ENCODE measurements at regions not wholly inside any gene's neighbourhood (a gene's known extent, or its start where the extent isn't known, plus 50 kb on each side); places are given as distances from the start of the nearest gene placed in this dataset.

DNA sequence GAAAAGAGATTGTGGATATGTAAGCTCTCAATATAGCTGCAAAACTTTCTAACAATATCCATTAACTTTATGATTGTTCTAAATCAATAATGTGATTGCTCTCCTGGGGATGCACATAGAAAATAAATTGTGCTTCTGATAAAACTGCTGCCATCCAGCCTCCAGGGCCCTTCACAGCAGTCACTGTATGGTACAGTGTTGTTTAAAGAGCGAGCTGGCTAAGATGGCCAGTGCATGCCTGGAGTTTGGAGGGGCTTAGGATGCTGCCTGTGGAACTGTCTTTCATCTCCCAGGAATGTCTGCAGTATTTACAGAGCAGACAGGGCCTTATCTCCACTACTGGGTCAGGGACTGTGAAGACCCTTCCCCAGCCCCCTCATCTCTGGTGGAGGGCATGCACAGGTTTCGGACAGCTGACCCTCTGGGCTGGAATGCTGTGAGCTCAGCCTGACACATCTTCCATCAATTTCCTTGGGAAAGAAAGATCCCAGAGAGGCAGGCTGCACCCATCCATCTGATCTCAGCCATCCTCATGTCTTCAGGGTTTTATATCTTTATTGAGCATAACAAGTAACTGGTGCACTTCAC is 137.0 kb downstream of the PLPP3 start:
- no peak for DNase-seq (ENCODE audit: low read depth)

DNA sequence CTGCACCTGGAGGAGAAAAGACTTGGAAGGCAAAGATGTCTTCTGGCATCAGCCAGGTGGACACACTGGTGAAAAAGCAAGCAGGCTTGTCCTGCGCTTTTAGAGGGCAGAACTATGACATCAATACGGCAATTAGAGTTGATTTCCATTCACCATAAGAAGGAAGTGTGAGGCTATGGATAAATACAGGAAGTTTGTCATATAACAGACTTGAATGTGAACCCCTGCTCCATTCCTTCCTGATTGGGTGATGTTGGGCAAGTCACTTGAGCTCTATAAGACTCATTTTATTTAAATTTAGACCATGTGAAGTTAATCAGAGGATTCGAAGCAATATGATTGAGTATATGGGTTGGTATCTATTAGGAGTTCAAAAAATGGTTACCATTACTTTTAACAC is 137.8 kb downstream of the PLPP3 start:
- no peak for DNase-seq (ENCODE audit: low read depth)

DNA sequence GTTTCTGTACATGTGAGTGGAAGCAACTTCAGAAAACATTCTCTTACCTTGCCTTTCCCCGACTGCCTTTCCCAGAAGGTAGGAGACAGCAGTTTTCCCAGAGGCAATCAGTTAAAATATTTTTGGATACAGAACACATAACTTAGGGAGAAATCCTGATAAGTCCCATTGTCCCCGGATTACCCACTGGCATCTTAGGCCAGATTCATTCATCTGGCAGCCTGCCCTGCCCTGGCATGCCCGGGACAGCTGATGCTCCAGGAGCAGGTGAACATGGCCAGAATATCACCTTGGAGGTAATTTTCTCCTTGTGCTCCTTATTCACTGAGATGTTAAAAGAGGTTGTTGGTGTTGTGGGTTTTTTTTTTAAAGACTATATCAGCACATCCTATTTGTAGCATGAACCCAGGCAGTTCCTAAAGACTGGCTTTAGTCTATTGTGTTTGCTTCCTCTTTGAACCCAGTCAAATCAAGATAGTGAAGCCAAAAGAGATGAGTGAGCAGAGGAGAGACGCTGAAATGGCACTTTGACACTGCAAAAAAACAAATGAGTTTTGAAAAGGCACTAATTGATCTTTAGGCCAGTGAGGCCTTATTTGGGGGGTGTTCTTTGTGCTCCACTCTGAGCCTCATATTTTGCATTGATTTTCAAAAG is 139.6 kb downstream of the PLPP3 start:
- DNase-seq (ENCODE audit: low read depth): no peak

DNA sequence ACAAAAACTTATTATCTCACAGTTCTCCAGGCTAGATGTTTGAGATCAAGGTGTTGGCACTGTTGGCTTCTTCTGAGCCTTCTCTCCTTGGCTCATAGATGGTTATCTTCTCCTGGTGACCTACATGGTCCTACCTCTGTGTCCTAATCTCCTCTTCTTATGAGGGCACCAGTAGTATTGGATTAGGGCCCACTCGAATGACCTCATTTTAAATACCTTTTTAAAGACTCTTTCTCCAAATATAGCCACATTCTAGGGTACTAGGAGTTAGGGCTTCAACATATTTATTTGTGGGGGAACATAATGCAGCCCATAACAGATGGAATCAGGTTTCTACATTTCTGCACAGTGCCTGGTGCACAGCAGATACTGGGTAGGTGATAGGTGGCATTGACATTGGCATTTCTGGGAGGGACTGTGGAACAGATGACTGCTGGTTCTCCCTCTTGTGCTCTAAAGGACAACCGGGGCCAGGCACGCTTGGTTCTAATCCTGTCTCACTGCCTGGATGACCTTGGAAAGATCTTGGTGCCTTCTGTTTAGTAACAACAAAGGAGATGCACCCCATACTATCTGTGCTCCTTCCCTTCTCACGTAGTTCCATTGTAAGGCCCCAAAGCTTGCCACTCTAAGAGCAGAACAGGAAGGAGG is 140.3 kb downstream of the PLPP3 start:
- no peak for DNase-seq (ENCODE audit: low read depth)

DNA sequence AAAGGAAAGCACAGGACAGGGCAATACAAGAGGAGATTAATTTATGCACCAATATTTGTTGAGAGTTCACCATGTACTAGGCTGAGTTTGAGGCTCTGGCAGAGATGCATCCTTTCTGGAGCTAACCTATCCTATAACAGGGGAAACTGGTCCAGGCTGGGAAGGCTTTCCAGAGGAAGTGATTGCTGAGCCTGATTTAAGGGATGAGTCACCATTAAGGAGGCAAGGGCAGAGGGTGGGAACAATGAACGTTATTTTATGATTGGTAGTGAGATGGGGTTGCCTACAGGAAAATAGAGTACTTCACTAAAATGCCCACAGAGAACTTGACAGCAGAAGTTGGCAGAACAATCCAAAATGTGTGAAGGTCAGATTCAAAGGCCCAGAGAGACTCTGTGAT is 141.4 kb downstream of the PLPP3 start:
- no peak for DNase-seq (ENCODE audit: low read depth)

DNA sequence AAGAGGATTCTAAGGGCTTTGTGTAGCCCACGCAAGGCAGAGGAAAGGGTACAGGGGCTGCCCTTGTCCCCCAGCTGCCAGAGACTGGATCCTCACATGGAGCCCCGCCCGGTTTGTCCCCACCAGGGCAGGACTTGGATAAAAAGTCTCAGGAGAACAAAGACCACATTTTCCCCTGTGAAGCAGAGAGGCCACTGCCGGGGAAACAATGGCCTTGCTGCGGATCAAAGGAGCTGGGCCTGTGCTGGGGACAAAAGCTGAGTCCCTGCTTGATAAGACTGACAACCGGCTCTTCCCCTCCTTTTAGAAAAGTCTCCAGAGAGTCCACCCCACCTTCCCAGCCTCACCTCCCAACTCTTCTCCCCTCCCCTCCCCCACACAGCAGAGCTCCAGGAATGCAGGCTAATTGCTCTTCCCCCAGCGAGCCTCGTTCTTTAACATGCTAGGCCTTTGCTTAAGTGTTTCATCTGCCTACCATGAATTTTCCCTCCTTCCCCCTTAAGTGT is 142.4 kb downstream of the PLPP3 start:
- no peak for DNase-seq (ENCODE audit: low read depth)

DNA sequence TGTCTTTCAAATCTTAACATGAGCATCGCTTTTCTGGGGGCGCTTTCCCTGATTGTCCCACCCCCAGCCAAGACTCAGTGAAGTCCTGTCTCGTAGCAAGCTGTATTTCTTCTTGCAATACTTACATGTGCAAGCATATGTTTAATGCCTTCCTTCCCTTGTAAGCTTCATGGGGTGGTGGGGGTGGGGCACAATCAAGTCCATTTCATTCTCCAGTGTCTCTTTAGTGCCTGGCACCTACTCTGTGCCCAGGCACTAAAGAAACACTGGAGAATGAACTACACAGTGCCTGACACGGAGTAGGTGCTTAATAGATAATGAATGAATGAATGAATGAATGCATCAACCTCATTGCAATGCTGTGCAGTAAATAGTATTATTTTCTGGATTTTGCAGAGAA is 143.1 kb downstream of the PLPP3 start:
- DNase-seq (ENCODE audit: low read depth): no peak

DNA sequence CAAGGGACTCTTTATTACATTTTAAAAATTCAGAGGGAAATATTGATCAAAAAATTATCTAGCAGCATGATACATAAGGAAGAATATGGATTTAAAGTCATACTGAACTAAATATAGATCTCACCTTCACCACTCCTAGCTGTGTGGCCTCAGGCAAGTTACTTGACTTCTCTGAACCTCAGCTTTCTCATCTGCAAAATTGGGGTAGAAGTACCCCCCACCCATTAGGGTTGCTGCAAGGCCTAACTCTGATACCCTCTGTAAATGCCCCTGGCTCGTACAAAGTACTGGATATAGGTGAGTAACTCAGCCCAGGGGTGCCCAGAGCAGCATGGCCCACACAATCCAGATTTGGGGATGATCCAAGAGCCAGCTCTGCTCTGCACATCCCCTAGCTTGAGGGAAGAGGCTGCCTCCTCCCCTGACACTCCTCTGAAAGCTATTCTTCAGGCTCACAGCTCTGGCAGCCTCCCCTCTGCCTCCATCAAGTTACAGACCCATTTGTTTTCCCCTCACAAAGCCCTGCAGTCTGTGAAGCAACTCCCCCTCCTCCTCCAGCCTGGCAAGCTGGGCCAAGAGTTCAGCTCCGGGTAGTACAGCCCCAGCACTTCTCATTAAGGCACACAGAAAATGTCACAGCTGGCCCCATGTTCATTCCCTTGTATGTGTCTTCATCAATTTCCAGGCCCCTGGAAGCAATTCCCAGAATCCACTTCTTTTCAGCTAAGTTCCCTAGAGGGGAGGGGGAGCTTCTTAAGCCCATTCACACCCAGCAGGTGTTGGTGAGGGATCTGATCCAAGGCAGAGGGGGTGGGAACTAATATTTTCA is 143.7 kb downstream of the PLPP3 start:
- no peak for DNase-seq (ENCODE audit: low read depth)

DNA sequence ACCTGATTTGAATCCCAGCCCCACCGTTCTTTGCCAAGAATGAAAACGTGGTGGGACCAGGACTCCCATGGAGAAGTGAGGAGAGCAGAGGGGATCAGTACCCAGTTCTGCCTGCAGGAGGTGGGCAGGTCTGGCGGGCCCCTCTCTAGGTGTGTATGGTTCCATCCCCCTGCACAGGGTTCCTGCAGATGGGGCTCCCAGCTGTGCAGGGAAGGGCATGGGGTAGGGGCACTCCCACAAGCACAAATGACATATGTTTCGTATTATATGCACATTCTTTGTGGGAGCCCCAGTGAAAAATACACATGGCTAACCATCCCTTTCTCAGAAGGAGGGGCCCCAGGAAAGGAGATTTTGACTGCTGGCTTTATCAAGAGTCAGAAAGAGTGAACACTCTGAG is 144.6 kb downstream of the PLPP3 start:
- DNase-seq (ENCODE audit: low read depth): no peak

DNA sequence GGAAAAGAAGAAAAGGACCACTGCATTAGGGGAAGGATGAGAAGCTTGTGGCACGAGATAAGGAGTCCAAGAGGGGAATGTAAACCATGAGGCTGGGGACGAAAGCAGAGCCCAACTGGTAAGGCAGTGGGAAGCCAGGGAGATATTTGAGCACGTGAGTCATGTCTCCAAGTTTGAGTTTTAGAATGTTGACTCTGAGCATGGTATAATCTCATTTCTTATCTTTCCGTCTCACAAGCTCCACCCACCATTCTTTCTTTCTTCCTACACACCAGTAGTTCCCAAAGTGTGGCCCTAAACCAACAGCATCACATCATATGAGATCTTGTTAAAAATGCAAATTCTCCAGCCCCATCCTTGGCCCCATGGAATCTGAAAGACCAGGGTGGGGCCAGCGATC is 145.3 kb downstream of the PLPP3 start:
- DNase-seq (ENCODE audit: low read depth): no peak

DNA sequence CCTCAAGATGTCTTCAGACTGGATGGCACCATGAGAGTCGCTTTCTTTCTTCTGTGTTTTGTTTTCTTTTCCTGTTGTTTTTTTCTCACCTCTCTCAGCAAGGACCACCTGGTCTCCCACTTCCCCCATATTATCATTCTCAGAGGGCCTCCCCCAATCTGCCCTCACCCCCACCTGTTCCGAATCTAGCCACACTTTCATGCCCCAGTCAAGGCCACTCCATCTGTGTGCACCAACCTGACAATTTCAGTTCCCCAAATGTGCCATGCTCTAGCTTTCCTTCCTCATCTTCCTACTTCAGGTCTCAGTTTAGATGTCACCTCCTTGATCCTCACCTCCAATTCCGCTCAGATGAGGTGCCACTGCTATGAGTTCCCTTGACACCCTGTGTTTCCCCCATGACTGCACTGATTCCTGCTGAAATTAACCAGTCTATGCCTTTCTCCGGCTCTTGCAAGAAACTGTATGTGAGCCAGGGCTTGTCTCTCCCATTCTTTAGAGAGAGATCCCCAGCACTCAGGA is 146.2 kb downstream of the PLPP3 start:
- DNase-seq (ENCODE audit: low read depth): no peak

DNA sequence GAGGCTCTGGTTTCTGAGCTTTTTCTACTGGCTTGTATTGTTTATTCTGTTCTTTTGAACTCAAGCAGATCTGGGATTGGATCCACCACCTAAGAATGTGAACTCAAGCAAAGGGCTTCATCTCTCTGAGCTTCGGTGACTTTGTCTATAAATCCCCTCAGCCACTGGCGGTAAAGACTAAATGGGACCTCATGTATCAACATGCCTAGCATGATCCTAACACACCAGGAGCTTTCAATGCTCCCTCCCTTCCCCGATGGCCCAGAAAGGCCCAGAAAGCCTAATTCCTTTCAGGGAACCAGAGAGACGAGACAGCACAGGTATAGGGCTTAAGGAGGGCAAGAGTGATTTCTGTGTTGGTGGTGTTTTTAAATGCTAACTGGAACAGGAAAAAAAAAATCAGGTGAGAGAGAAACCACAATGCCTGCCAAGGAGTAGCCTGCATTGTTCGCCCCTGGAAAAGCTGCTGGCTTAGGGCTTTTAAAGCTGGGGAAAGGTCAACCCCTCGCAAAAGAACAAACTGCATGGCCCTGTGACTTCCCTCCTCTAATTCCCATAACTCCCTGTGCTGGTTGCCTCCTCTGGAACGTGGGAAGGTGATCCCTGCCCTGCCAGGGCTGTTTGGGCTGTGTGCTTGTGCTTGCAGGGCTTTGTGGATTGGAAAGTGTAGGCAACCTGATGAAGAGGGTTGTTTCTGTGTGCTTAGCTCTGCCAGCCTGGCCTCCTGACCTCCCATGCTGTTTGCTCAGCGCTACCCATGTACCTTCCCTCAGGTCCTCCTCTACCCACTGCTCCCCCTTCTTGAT is 147.0 kb downstream of the PLPP3 start:
- DNase-seq (ENCODE audit: low read depth): no peak

DNA sequence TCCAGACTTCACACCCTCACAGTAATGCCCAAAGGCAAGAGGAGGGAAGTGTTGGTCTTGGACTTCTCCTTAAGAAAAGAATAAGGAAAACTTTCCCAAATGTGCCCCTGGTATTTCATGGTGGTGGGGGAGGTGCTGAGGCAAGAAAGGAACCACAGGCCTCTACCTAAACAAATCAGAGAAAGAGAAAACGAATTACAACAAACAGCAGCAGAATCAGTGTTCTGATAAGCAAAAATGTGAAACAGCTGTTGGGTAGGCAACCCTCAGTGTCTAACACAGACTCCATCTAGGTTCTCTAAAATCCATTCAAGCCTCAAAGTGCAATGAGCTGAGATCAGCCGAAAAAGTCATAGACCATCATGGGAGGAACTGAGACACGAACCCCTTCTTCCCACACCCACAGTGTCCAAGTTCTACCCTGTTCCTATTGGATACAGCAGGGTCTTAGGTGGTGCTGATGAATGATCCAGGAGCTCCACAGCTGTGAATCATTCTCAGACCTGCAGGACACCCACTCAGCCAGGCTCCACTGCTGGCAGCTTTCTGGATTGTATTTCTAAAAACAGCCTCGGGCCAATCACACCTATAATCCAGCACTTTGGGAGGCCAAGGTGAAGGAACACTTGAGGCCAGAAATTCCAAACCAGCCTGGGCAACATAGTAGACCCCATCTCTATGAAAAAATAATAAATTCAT is 149.1 kb downstream of the PLPP3 start:
- DNase-seq (ENCODE audit: low read depth): no peak

DNA sequence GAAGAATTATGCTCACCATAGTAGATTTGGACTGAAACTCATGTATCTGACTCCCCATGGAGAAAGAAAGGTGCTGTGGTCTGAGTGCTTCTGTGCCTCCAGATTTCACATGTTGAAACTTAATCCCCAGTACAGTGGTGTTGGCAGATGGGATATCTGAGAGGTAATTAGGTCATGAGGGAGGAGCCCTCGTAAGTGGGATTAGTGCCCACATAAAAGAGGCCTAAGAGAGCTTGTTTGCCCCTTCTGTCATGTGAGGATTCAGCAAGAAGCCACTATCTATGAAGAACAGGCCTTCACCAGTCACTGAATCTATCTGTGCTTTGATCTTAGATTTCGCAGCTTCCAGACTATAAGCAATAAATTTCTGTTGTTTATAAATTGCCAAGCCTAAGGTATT is 150.1 kb downstream of the PLPP3 start:
- DNase-seq (ENCODE audit: low read depth): no peak

DNA sequence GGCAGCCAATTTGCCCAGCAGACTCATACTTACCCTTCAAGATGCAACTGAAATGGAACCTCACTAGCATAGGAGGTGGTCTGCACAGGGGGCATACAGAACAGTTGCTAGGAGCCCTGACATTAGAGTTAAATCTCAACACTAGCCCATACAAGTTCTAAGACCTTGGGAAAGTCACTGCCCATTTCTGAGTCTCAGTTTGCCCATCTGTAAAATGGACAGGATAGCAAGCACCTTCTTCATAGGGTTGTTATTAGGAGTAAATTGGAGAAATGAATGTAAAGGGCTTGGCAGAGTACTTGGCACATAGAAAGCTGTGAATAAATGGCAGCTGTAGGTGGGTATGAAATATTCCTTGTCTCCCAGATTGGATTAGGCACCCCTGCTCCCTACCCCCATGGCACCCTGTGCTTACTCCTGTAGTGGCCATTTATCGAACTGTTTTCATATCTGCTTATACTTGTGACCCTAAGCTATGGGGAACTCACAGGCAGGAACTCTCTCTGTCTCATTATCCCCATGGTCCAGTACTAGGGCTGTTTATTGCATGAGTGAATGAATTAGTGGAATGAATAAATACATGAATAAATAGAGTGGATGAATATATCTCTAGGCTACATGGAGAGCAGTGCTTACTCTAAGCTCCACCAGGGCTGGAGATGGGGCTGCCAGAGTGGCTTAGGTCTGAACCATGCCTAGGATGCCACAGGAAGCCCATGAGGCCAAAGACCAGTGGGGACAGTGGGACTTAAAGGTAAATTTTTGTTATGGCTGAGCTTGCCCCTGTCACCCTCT is 152.6 kb downstream of the PLPP3 start:
- no peak for DNase-seq (ENCODE audit: low read depth)

DNA sequence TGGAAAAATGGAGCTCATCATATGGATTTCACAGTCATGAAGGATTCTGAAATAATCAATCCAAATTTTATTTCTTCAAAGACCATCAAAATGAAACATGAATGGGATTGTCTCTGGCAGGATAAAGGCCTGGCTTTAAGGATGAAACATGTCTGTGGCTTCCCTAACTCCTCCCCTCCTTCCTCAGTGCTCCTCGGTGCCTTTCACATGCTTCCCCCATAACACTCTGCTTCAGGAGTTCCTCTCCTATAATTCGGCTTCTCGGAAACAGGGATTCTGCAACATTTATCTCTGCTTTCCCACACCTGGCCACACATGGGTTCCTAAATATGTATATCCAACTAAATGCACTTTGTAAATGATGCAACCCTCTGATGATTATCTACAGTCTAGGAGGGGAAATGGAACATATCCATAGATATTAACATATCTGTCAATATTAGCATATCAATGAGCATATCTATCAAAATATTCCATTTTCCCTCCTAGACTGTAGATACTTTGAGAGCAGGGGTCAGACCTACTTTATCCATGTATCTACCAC is 153.8 kb downstream of the PLPP3 start:
- DNase-seq (ENCODE audit: low read depth): no peak

DNA sequence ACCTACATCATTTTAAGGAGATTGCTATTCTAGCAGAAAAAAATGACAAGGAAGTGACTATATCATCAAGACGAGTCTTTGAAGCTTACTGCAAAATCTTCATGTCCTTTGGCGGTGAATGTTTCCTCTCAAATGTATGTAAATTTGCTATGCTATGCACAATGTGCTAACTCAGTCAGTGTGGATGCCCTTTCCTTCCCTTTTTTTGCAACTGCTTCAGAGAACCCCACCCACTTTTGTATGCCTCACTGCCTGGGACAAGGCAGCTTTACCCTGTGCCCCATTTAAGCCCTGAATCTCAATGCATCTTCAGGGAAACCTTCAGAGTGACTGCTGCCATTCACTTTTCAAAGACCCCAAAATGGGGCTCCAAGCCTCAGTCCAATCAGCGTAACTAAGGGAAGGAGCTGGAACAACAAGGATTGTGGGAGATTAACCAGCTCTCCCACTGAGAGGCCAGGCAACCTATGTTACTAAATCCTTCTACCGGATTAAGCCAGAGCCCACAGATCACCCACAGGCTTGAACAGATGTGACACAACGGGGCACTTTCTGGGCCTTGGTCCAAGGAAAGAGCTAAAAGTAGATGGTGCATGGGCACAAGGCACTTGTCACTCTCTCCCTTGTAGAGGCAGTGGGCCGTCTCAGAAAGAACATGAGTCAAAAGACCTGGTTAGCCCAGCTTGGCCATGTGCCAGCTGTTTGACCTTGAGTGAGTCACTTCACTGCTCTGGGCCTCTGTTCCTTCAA is 154.4 kb downstream of the PLPP3 start:
- DNase-seq (ENCODE audit: low read depth): no peak

DNA sequence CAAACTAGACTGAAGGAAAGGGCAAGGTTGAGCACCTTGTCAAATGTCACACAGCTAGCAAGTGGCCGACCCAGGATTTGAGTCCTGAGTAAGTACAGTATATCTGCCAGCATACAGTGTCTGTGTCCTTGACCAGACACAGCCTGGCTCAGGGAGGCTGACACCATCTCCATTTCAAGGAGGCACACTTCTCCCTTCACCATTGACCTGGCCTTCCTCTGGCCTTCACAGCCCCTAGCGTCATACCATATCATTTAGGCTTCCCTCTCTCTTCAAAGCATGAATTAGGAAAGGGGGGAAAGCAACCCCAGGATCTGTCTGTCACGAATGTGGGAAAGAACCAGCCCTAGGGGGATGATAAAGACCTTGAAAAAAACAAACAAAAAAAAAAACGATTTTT is 155.6 kb downstream of the PLPP3 start:
- no peak for DNase-seq (ENCODE audit: low read depth)

DNA sequence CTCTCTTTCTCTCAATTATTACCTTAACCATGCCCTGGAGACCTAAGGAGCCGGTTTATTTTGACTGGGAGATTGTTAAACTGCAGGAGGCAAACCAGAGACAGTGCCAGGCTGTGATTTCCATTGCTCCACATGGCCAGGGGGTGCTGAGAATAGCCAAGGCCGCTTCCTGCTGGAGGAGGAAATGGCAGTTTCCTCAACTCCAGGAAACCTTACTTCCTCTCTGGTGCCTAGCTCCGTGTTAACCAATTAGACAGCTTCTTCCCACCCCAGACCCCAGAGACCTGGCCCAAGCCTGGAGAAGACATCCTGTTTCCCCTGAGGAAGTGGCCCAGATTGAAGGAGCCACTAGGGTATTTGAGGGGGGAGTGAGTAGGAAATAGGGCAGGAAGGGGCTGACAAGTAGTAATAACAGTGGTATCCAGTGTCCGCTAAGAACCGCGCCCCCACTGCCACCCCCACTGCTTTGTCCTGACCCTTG is 161.2 kb downstream of the PLPP3 start:
- DNase-seq (ENCODE audit: low read depth): no peak

Data from stromal cell of bone marrow (primary cell).